Mammary epithelial cell (primary cell): ENCODE measurements at regions not wholly inside any gene's neighbourhood (a gene's known extent, or its start where the extent isn't known, plus 50 kb on each side); places are given as distances from the start of the nearest gene placed in this dataset.

Experiments
- CTCF ChIP-seq, 2 donors: IDR thresholded peaks in 1 of 2; conservative IDR thresholded peaks in 1 of 2; 2 replicates each; pipeline ENCODE4 v1.5.1; 2011 to 2012; ENCODE audit warnings: inconsistent platforms in 2 of 2, low read length in 2 of 2, mild to moderate bottlenecking in 2 of 2, control low read depth in 1 of 2, low read depth in 1 of 2; ENCODE audit not compliant: insufficient read depth in 1 of 2; ENCODE audit errors: extremely low read depth in 1 of 2
- EZH2 ChIP-seq: IDR thresholded peaks from 2 replicates; pipeline ENCODE4 v1.6.1; 2012; ENCODE audit warnings: low read length, inconsistent platforms, borderline replicate concordance

- TF ChIP-seq CTCF (conservative IDR thresholded peaks at IDR 0.05 in 1 of 2, IDR thresholded peaks at IDR 0.05 in 1 of 2; ENCODE audit: extremely low read depth in 1 of 2, insufficient read depth in 1 of 2, low read depth in 1 of 2, low read length in 2 of 2) (no peak), EZH2 (no peak)
Measured at GRCh38 chr15:70539409-70539808, 223.9 kb downstream of the UACA start.
